Esophagus mucosa (tissue), 1 donor: ENCODE measurements at regions not wholly inside any gene's neighbourhood (a gene's known extent, or its start where the extent isn't known, plus 50 kb on each side); places are given as distances from the start of the nearest gene placed in this dataset.

Experiments
- ATAC-seq: fragments of 200-7000 bp; cut with Tn5 transposase; one replicate; pipeline ENCODE4 v1.9.1; 2020
- donor health status: DM: yes; HTN: yes; CAD: no.

DNA sequence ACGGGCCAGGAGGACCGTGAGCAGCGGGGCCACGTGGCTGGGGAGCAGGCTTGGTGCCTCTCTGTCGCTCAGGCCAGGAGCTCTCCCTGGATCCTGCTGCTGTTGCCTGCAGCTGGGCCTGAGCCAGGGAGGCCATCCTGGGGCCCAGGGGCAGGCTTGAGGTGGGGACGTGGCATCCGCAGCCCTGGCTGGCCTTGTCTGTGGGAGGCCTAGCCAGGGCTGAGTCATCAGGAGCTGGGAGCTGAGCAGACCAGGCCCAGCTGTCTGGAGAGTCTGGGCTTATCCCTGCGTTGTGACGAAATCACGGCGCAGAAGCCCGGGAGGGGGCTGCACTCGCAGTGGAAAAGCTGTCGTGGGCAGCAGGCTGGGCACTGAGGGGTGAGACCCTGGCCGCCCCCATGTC, 138.8 kb upstream of the COL5A1 start:
- ATAC-seq = peak; percentile 65

GRCh38 chr9:134503301-134504105, 138.1 kb upstream of the COL5A1 start:
- ATAC-seq = no peak

DNA sequence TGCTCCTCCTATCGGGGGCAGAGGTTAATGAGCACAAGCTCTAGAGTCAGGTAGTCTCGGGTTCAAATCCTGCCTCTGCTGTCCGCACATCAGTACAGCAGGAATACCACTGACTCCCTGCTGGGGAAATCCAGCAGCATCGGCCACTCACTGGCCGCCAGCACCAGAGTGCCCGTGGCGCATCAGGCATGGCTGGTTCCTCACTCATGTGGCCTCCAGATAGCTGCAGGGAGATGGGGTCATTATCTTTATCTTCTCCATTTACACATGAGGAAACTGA, 137.6 kb upstream of the COL5A1 start:
- no peak for ATAC-seq

- no peak for ATAC-seq
These were observed 136.6 kb upstream of the COL5A1 start for GRCh38 chr9:134505032-134505431.

- no peak for ATAC-seq
These were observed 132.3 kb upstream of the COL5A1 start for GRCh38 chr9:134509281-134509680.

DNA sequence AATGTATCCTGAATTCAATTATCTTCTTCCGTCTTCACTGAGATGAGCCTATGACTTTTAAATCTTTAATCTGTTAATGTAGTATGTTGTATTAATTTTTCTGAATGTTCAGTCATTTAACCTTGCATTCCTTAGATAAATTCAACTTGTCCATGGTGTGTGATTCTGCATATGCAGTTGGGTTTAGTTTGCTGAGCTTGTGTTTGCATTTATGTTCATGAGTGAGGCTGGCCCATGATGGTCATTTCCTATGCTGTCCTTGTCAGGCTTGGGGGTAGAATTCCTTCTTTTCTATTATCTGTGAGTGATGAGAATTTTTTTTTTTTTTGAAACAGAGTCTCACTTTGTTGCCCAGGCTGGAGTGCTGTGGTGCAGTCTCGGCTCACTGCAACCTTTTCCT, 131.8 kb upstream of the COL5A1 start:
- no peak for ATAC-seq

DNA sequence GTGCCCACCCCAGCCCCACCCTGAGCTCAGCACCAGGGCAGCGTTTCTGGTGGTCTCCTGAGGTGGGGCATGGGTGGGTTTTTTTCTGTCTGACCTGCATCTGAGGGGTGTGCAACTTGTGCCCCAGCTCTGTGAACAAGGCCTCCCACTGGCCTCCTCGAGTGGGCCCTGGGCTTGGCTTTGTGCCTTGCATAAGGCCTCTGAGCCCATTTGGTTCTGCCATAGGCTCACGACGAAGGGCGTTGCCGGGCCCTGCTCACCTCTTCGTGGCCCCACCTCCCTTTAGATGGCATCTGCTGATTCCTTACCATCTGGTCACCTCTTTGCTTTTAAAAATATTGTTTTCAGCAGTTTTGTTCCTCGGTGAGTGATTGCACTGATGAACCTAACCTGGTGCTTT, 127.1 kb upstream of the COL5A1 start:
- ATAC-seq = no peak

DNA sequence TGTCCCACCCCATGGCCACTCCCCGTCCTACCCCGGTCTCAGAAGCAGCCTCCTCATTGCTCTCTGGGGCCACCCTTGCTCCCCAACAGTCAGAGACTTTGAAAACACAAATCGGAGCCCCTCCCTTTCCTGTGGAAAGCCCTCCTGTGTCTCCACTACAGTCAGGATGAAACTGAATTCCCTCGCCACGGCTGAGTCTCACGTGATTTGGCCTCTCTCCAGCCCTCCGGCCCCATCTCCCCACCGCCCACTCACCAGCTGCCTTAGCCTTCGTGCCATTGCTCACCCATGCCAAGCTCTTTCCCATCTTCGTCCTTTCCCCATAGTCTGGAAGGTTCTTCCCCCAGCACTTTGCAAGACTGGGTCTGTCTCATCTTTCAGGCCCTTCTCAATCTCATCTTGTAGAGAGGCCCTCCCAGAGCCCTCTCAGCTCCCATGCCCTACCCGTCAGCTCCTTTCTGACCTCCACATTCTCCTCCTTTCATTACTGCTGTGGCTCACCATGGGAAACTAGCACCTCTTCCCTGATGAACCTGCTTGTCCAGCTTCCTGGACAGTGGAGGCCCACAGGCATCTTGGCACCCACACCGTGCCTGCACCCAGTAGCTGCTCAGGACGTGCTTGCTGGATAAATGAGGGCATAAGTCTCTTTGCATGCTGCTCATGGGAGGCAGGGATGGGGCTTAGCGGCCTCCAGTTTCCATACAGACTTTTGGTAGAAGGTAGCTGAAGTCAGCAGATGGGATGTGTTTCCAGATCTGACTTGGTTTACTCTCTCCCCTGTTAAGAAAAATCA, 126.4 kb upstream of the COL5A1 start:
- no peak for ATAC-seq

- no peak for ATAC-seq
These were observed 125.1 kb upstream of the COL5A1 start for GRCh38 chr9:134516464-134516863.

GRCh38 chr9:134517069-134517680, 124.4 kb upstream of the COL5A1 start:
- ATAC-seq = no peak

DNA sequence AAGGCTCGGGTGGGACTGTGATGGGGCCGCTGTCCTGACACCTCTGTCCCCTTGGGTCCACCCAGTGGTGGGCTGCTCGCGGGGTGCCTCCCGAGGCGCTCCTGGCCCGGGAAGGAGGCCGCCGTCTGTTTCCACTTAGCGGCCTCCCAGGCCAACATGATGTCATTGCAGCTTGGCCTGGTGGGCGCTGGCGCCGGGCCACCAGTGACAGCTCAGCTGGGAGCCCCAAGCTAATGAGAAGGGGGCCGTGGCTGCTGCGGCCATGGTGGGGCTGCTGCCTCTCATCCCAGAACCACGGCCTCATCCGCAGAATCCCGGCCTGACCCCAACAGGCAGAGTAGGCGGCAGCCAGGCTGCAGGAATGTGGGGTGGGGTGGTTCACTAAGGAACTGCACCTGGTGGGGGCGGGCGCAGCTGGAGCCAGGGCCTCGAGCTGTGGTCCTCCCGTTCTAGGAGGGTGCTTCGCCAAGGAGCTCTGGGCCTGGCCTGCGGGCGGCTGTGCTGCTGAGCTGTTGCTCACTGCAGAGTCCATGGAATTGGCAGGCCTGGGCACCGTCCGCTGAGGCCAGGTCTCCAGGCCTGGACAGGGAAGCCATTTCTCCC, 123.5 kb upstream of the COL5A1 start:
- ATAC-seq = no peak

- no peak for ATAC-seq
These were observed 122.1 kb upstream of the COL5A1 start for GRCh38 chr9:134519375-134520070.

DNA sequence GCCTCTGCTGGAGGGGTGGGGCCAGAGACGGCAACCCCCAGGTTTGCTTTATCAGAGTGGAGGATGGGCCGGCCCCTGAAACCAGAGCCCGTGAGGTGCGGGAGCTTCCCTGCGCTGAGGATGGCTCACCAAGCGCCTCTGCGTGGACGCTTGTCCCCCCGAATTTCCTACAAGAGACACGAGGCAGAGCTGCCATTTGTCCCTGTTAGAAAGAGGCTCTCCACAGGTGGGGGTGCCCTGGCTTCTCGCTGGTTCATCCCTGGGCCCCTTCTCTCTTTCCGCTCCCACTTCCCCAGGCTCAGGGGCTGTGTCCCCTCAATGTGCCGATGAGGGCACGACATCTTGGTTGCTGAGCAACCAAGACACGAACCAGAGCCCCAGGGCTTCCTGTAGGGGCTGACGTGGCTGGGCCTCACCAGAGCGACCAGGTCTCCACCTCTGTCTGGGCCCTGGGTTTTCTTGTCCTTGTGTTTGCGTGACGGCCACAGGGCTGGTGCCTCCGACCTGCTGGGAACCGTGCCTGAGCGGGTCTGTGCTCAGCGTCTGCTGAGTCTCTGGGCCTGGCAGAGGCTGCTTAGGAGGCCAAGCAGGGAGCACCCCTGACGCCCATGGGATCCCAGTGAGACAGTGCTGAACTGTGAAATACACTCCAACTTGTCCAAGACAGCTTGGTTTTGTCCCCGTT, 119.6 kb upstream of the COL5A1 start:
- no peak for ATAC-seq

GRCh38 chr9:134522502-134522848, 119.1 kb upstream of the COL5A1 start:
- no peak for ATAC-seq

DNA sequence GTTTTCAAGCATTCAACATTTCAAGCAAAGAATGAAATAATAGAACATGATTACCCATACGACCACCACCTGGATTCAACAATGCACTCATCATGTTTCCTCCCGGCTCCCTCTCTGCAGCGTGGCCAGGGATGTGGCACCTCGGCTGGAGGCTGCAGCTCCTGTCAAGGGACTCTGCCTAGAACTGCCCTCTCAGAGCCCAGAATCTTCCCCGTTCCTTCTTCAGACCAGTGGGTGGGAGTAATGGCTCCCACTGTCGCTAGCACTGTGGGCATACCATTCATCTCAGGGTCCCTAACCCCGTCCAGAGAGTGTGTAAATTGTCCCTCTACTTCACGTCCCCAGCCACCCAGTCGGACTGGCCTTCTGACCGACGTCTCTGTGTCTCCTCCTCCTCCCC, 118.6 kb upstream of the COL5A1 start:
- ATAC-seq = no peak

DNA sequence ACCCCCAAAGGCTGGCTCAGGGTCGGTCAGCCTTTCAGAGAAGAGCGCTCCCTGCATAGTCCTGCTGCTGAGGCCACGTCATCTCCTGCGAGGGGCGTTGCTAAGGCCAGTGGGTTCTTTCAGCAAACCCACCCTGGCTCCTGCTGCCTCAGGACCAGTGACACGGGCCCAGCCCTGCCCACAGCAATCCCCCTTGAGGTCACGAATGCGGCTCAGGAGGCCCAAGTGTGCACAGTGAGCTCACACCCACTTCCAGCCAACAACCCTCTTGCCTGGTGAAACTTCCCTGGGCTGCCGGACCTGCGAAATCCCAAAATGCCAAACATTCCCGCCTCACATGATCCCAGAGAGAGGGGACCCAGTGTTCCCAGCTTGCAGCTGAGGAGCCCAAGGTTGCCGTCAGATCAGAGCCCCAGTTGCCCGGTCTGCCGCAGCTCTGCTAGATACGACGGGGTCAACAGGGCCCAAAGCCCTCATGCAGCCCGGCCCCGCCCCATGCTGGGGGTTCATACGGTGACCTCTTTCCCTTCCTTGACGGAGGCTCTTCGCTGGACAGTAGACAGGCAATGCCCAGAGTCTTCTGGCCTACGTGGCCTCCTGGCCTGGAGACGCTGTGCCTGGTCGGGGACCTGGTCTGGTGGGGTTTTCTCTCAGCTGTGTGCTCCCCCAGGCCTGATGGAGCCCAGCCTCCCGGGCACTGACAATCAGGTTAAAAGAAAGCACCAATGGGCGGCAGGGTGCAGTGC, 116.4 kb upstream of the COL5A1 start:
- no peak for ATAC-seq

- no peak for ATAC-seq
These were observed 115.6 kb upstream of the COL5A1 start for GRCh38 chr9:134525841-134526583.

GRCh38 chr9:134526584-134527477, 114.8 kb upstream of the COL5A1 start:
- ATAC-seq = no peak

DNA sequence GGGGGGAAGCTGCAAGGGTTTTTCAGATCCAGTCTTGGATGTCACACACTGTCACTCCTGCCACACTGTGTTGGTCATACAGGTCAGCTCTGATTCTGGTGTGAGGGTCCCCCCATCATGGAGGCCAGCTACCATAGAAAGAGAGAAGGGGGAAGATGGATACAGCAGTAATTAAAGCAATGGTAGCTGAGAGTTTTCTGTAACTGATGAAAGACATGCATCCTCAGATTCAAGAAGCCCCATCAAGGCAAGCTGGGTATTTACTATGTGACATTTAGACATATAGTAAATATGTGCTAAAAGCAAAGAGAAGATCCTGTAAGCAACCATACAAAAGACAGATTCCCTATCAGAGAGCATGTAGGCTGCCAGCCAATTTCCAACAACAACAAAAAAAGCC, 110.9 kb upstream of the COL5A1 start:
- ATAC-seq = no peak
